Stimulated activated CD8-positive, alpha-beta memory T cell treated with anti-CD3 and anti-CD28 coated beads, Interleukin-7, amount 100 ng/mL, for 4 hours (primary cell): ENCODE measurements at regions not wholly inside any gene's neighbourhood (a gene's known extent, or its start where the extent isn't known, plus 50 kb on each side); places are given as distances from the start of the nearest gene placed in this dataset.

Experiments
- DNase-seq, 2 donors: peaks; one replicate each; pipeline ENCODE4 v3.0.0-alpha.2; 2020; ENCODE audit warnings: low read depth in 2 of 2

- no peak for DNase-seq
Observed at GRCh38 chr1:4965346-4966075, 311.1 kb downstream of the AJAP1 start.

- DNase-seq: no peak
Observed at GRCh38 chr1:4964634-4965345, 310.4 kb downstream of the AJAP1 start.

GRCh38 chr1:4963251-4963650 is 308.8 kb downstream of the AJAP1 start:
- DNase-seq: no peak

GRCh38 chr1:4962836-4963235 is 308.4 kb downstream of the AJAP1 start:
- no peak for DNase-seq

- DNase-seq: no peak
Observed at GRCh38 chr1:4961935-4962645, 307.7 kb downstream of the AJAP1 start.

- no peak for DNase-seq
Observed at GRCh38 chr1:4960782-4961475, 306.5 kb downstream of the AJAP1 start.

- DNase-seq: no peak
Observed at GRCh38 chr1:4960336-4960735, 305.9 kb downstream of the AJAP1 start.

- no peak for DNase-seq
Observed at GRCh38 chr1:4959216-4959615, 304.8 kb downstream of the AJAP1 start.

- no peak for DNase-seq
Observed at GRCh38 chr1:4957027-4957426, 302.6 kb downstream of the AJAP1 start.

- no peak for DNase-seq
Observed at GRCh38 chr1:4954392-4954791, 300.0 kb downstream of the AJAP1 start.

GRCh38 chr1:4951601-4952000 is 297.2 kb downstream of the AJAP1 start:
- DNase-seq: no peak

- no peak for DNase-seq
Observed at GRCh38 chr1:4946343-4946742, 291.9 kb downstream of the AJAP1 start.

- DNase-seq: no peak
Observed at GRCh38 chr1:4944911-4945310, 290.5 kb downstream of the AJAP1 start.

GRCh38 chr1:4944072-4944471 is 289.7 kb downstream of the AJAP1 start:
- DNase-seq: no peak

- DNase-seq: no peak
Observed at GRCh38 chr1:4939266-4939665, 284.9 kb downstream of the AJAP1 start.

GRCh38 chr1:4937876-4938534 is 283.6 kb downstream of the AJAP1 start:
- no peak for DNase-seq

GRCh38 chr1:4935807-4936206 is 281.4 kb downstream of the AJAP1 start:
- no peak for DNase-seq

- DNase-seq: no peak
Observed at GRCh38 chr1:4933232-4933631, 278.8 kb downstream of the AJAP1 start.

- no peak for DNase-seq
Observed at GRCh38 chr1:4932311-4933030, 278.1 kb downstream of the AJAP1 start.

- no peak for DNase-seq
Observed at GRCh38 chr1:4931486-4931885, 277.1 kb downstream of the AJAP1 start.

- no peak for DNase-seq
Observed at GRCh38 chr1:4928186-4928585, 273.8 kb downstream of the AJAP1 start.
